Stimulated activated CD8-positive, alpha-beta memory T cell treated with anti-CD3 and anti-CD28 coated beads, Interleukin-12 subunit alpha, Interleukin-12 subunit beta, amount 100 ng/mL, for 24 hours (primary cell): ENCODE measurements at regions not wholly inside any gene's neighbourhood (a gene's known extent, or its start where the extent isn't known, plus 50 kb on each side); places are given as distances from the start of the nearest gene placed in this dataset.

Source experiments
- DNase-seq: peaks from one replicate; pipeline ENCODE4 v3.0.0-alpha.2; 2020; ENCODE audit errors: extremely low read depth

- DNase-seq = no peak
Observed at GRCh38 chr22:47295982-47296381, 533.5 kb downstream of the TBC1D22A start.

GRCh38 chr22:47295226-47295901 lies 532.9 kb downstream of the TBC1D22A start:
- DNase-seq = no peak

GRCh38 chr22:47294576-47294975 lies 532.1 kb downstream of the TBC1D22A start:
- DNase-seq = no peak

GRCh38 chr22:47294222-47294532 lies 531.7 kb downstream of the TBC1D22A start:
- DNase-seq = no peak

DNA sequence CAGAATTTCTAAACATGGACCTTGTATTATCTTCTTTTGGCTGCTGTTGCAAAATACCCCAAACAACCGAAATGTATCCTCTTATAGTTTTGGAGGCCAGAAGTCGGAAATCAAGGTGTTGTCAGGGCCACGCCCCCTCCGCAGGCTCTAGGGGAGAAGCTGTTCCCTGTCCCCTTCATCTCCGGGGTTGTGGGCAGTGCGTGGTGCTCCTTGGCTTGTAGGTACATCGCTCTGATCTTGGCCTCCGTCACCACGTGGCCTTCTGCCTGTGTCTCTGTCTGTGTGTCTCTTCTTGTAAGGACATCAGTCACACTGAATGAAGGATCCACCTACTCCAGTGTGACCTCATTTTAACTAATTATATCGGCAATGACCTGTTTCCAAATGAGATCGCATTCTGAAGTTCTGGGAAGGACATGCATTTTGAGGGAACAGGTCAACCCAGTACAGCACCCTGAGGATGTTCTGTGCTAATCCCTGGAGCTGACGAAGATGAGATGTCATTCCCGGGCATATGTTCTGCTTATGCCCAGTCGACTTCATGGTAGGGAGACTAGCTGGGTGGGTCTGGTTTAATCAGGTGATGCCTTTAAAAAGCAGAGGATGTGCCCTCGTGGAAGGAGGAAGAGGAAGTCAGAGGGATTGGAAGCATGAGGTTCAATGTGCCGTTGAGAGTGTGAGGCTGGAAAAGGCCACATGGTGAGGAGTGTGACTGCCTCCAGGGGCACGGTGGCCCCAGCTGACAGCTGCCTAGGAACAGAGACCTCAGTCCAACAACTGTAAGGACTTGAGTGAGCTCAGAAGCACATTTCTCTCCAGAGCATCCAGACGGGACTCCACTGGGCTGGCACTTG lies 531.1 kb downstream of the TBC1D22A start:
- no peak for DNase-seq

DNA sequence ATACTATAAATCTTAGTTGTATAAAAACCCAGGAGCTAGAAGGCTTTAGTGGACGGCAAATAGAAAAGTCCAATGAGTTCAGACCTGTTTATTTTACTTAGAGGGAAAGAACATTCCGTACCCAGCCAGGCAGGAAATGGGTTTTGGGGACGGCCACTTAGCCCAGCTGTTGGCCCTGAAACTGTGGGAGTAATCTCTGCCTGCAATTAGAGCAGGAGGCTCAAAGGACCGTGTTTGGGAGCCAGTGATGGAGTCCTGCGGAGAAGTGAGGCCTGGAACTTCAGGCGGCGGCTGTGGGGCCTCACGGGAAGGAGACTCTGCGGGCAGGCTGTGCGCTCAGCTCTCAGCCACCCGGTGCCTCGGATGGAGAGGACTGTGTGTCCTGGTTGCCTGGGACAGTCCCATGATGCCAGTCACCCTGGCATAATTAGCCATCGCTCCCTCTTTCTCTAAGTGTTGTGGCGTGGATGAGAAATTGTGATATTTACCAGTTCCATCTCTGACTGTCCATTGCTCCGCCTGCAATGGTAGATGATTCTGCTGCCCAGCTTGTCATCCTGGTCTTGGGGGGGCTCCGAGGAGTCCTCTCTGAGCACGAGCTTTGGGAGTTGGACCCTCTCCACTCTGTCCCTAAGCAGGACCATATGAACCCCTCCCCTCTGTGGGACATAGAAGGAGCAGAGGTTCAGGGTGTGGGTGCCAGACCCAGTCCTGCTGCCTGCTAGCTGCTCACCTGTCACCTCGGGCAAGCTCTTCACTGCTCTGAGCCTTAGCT lies 530.3 kb downstream of the TBC1D22A start:
- DNase-seq = no peak

DNA sequence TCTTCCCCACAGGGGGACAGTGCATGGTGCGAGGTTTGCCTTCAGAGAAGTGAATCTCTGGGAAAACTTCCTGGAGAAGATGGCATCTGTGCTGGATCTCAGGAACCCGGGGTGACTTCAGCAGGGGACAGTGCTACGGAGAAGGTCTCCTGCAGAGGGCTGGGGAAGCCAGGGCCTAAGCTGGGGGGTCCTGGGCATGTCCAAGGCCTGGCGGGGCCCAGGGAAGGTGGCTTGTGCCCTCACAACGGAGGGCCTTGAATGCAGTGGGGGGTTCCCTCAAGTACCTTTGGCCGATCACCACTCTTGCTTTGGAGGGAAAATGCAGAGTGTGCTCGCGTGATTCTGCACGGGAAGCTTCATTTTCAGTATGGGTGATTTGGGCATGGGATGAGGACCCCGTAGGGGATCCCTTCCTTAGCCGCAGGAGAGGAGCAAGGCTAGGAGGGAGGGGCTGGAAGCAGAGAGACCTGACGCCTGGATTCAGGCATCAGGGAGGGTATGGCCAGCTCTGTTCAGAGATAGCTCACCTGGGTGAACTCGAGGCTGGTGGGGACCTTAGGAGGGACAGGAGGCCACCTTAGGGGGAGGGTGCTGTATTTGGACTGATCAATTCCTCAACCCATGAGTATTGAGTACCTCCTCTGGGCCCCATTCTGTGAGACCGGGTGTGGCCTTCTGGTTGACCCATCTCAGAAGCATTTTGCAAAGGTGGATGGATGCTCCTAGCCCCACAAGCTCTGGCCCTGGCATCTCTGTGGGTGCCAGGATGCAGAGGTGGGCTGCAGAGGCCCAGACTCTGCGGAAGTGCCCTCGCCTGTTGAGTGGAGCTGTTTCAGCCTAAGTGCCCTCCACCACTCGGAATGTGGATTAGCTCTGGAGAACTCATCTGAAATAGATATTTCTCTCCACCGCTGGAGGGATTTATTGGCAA lies 529.4 kb downstream of the TBC1D22A start:
- DNase-seq = no peak

DNA sequence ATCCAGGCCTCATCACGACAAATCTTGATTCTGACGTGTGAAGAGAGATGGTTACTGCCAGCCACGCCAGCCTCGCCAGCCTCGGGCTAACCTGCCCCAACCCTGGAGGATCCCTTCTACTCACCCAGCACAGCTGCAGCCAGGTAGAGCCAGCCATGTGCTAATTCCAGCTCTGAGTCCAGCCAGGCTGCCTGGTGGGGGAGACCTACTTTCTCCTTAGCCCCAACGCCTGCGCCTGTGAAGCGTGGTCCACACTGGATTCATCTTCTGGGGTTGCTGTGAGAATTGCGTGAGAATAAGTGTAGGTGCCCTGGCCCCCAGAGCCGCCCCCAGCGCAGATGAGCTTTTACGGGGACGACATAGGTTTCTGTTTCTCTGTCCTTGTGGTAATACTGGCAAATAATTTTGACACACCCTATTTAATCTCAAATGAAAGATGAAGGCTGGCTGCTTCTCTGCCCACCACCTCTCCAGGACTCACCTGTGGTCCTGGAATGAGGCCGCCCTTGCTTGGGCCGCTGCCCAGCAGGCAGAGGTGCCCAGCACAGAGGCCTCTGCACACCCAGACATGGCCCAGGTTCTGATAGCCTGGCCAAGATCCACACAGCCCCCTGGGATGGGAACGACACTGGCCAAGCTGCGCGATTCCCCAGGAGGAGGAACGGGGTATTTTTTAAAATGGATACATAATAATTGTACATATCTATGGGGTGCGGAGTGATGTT lies 528.4 kb downstream of the TBC1D22A start:
- no peak for DNase-seq

GRCh38 chr22:47289336-47289985 lies 527.0 kb downstream of the TBC1D22A start:
- no peak for DNase-seq

DNA sequence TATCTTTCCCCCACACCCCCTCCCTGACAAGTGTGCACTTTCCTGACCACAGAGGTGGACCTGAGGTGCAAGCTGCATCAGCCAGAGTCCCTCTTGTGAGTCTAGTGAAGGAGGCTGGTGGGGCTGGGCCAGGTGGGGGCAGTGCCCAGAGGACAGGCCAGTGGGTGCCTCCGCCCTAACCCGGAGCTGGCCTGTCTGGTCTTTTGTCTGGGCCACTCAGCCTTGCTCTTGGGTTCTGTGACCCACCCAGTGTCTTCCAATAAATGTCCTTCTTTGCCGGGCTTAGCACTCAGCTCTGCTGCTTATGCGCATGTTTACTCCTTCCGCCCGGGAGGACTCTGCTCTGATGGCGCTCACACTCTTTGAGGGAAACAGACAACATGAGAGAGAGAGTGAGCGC lies 526.2 kb downstream of the TBC1D22A start:
- DNase-seq = no peak

- DNase-seq = no peak
Observed at GRCh38 chr22:47287516-47287915, 525.1 kb downstream of the TBC1D22A start.

GRCh38 chr22:47286590-47286989 lies 524.1 kb downstream of the TBC1D22A start:
- DNase-seq = no peak

GRCh38 chr22:47285981-47286380 lies 523.5 kb downstream of the TBC1D22A start:
- DNase-seq = no peak

DNA sequence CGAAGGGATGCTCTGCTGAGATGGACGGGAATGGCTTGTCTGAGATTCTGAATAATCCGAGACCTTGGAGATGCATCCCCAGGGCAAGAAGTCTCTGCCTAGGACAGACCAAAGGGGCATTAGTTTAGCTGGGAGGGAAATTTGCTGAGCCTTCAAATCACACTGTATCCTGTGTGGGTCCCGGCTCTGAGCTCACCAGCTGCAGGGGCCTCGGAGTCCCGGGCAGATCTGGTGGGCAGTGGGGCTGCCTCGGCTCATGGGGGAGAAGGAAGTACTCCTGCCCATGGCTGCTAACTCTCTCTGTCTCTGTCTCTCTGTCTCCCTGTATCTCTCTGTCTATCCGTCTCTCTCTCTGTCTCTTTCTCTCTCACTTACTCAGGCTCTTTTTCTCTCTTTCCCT lies 522.4 kb downstream of the TBC1D22A start:
- no peak for DNase-seq

GRCh38 chr22:47284360-47284759 lies 521.9 kb downstream of the TBC1D22A start:
- no peak for DNase-seq

GRCh38 chr22:47283616-47284270 lies 521.3 kb downstream of the TBC1D22A start:
- no peak for DNase-seq

GRCh38 chr22:47282851-47283250 lies 520.4 kb downstream of the TBC1D22A start:
- DNase-seq = no peak

- no peak for DNase-seq
Observed at GRCh38 chr22:47282366-47282765, 519.9 kb downstream of the TBC1D22A start.

DNA sequence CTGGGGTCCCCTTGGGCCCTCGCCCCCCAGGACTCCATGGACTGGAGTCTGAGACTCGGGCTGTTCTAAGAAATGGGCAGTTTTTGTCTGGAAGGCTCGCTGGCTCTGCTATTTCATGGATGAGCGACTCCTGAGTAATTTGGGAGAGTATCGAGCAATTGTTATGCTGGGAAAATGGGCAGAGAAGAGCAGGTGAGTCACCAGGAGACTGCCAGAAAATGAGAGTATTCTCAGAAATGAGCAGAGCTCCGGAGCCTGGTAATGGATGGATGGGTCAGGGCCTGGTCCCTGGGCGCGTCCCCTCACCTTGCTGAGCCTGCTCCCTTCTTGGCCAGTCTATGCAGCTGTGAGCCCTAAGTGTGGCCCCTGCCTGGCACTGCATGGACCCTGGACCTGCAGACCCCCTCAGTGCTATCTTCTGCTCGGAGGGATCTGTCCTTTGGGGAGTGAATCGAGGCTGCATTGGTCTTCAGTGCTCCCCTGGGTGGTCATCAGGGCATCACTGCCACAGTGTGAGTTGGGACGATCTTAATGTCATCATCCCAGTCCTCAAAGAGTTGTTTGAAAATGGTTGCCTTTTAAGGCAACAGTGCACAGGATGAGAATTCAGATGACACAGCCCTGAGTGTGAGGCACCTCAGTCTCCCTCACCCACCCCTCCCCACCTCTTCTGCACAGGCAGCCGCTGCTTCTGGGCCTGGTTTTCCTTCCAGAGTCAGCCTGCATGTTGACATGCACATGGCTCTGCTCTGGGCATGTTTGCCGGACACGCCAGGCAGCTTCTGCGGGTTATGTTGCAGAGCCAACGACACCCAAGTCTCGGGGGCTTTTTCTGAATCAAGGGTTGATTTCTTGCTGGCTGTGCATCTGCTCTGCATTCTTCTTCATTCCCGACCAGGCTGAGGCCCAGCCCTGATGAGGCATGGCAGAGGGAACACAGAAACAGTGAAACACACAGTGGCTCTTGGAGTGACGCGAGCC lies 519.0 kb downstream of the TBC1D22A start:
- no peak for DNase-seq
